Lung (tissue), 11 donors: ENCODE measurements at regions not wholly inside any gene's neighbourhood (a gene's known extent, or its start where the extent isn't known, plus 50 kb on each side); places are given as distances from the start of the nearest gene placed in this dataset.

Source experiments
- ATAC-seq: fragments of 200-7000 bp; cut with Tn5 transposase; one replicate; pipeline ENCODE4 v1.9.1; 2020; ENCODE audit warnings: moderate number of reproducible peaks; ENCODE audit not compliant: insufficient read depth, low FRiP score
- DNase-seq, 3 donors: peaks; one replicate each; pipeline ENCODE4 v3.0.0-alpha.2; 2013 to 2017
- H3K27ac ChIP-seq, 2 donors: one replicate each; pipeline ENCODE4 v1.5.1; 2013; ENCODE audit warnings: mild to moderate bottlenecking in 2 of 2, moderate library complexity in 2 of 2, control low read depth in 1 of 2, inconsistent platforms in 1 of 2, low read depth in 1 of 2, low read length in 1 of 2
- H3K27me3 ChIP-seq, 3 donors: one replicate each; pipeline ENCODE4 v1.5.1; 2013; ENCODE audit warnings: low read length in 2 of 3; ENCODE audit not compliant: control insufficient read depth in 3 of 3, insufficient read depth in 3 of 3
- H3K36me3 ChIP-seq, 4 donors: one replicate each; pipeline ENCODE4 v1.5.1; 2013; ENCODE audit warnings: low read length in 4 of 4, mild to moderate bottlenecking in 1 of 4, moderate library complexity in 1 of 4; ENCODE audit not compliant: control insufficient read depth in 4 of 4, insufficient read depth in 4 of 4
- H3K4me1 ChIP-seq, 5 donors: one replicate each; pipeline ENCODE4 v1.5.1; 2013; ENCODE audit warnings: low read length in 5 of 5, mild to moderate bottlenecking in 2 of 5, moderate library complexity in 1 of 5; ENCODE audit not compliant: control insufficient read depth in 5 of 5, insufficient read depth in 5 of 5
- H3K4me3 ChIP-seq: one replicate; pipeline ENCODE4 v1.5.1; 2013; ENCODE audit warnings: mild to moderate bottlenecking, control low read depth, moderate library complexity
- H3K9ac ChIP-seq, 2 donors: one replicate each; pipeline ENCODE4 v1.5.1; 2013; ENCODE audit warnings: low read length in 2 of 2, control low read depth in 1 of 2; ENCODE audit not compliant: insufficient read depth in 1 of 2
- H3K9me3 ChIP-seq, 4 donors: one replicate each; pipeline ENCODE4 v1.5.1; 2013; ENCODE audit warnings: low read length in 3 of 4, mild to moderate bottlenecking in 1 of 4, moderate library complexity in 1 of 4; ENCODE audit not compliant: control insufficient read depth in 4 of 4, insufficient read depth in 3 of 4
- WGBS, 2 donors: extraction: QIAGEN DNeasy Blood & Tissue Kit; methylation state at CpG; one replicate each; pipeline ENCODE4 v1.1.7; 2013; 5-methylcytosine and 5-hydroxymethylcytosine counted together
- TF ChIP-seq, protein P1 (sequence below): IDR thresholded peaks from 2 replicates; pipeline ENCODE4 v1.5.1; 2012; ENCODE audit warnings: mild to moderate bottlenecking; ENCODE audit errors: control extremely low read depth, extremely low read depth
- donor health status: control.
- donor health status: control.
- donor health status: Bipolar disorder and iron deficiency.
- donor health status: healthy.
- donor health status: DM: yes; HTN: yes; CAD: no.

DNA sequence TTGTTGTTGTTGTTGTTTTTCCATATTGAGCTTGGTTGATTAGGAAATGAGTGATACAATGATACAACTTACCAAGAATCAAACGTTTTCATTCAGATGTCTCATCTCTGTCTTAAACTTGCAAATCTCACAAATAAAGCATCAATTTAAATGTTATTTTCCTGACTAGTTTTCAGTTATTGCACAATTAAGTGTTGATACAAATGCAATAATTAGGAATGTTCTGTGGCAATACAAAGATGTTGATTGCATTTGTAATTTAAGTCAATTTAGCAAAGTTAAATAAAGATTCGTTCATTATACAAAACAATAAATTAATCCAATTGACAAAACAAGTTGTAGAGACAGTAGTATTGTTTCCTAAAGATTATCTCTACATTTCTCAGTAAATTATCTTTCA, 392.3 kb upstream of the ZNF804A start:
- Histone ChIP-seq H3K4me3 (no peak overlapping the region), H3K9ac (no peak overlapping the region), H3K27me3 (no peaks in the 10 kb centered on the region), H3K27ac (no peak overlapping the region), H3K36me3 (no peaks in the 10 kb centered on the region), H3K9me3 (no peaks in the 10 kb centered on the region), H3K4me1 (no peaks in the 10 kb centered on the region)
- ATAC-seq, result no peak
- no peak for DNase-seq
- TF ChIP-seq, protein P1, sequence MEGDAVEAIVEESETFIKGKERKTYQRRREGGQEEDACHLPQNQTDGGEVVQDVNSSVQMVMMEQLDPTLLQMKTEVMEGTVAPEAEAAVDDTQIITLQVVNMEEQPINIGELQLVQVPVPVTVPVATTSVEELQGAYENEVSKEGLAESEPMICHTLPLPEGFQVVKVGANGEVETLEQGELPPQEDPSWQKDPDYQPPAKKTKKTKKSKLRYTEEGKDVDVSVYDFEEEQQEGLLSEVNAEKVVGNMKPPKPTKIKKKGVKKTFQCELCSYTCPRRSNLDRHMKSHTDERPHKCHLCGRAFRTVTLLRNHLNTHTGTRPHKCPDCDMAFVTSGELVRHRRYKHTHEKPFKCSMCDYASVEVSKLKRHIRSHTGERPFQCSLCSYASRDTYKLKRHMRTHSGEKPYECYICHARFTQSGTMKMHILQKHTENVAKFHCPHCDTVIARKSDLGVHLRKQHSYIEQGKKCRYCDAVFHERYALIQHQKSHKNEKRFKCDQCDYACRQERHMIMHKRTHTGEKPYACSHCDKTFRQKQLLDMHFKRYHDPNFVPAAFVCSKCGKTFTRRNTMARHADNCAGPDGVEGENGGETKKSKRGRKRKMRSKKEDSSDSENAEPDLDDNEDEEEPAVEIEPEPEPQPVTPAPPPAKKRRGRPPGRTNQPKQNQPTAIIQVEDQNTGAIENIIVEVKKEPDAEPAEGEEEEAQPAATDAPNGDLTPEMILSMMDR, result no peak
- 75 to 82% methylated on average over 2 of the region's 2 CpGs for WGBS, 2 donors

DNA sequence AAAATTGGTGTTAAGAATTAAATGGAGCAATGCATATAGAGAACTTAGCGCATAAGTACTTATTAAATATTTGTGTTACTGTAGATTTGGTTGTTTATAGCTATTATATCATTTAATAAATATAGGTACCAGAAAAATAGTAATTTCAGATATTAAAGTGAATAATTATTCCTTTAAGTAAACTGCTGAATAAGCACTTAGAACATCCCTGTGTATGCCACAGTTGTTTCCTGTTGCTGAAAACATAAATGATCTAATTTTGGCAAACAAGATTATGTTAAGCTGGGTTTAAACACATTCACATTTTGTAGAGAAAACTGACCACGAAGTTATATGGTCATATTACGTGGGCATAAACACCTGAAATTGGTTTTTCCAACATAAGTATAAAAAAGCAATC, 388.0 kb upstream of the ZNF804A start:
- H3K4me1 ChIP-seq, result no peaks in the 10 kb centered on the region
- WGBS, 2 donors, result 82 to 85% methylated on average over 3 of the region's 3 CpGs
- H3K27ac ChIP-seq, result no peak overlapping the region
- TF ChIP-seq, protein P1, result no peak
- H3K9ac ChIP-seq, result no peak overlapping the region
- ATAC-seq, result no peak
- peaks cover 0 to 2% (median 0%) of the 10 kb centered on the region in 4 donors for H3K9me3 ChIP-seq
- H3K27me3 ChIP-seq, result no peaks in the 10 kb centered on the region
- no peaks in the 10 kb centered on the region for H3K36me3 ChIP-seq
- H3K4me3 ChIP-seq, result no peak overlapping the region
- DNase-seq, result no peak

DNA sequence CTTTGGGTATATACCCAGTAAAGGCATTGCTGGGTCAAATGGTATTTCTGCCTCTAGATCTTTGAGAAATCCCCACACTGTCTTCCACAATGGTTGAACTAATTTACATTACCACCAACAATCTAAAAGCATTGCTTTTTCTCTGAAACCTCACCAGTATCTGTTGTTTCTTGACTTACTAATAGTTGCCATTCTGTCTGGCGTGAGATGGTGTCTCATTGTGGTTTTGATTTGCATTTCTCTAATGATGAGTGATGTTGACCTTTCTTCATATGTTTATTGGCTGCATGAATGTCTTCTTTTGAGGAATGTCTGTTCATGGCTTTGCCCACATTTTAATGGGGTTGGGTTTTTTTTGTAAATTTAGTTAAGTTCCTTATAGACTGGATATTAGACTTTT, 382.6 kb upstream of the ZNF804A start:
- DNase-seq, result no peak
- no peaks in the 10 kb centered on the region for H3K27me3 ChIP-seq
- no peak overlapping the region for H3K4me3 ChIP-seq
- no peaks in the 10 kb centered on the region for H3K4me1 ChIP-seq
- H3K9me3 ChIP-seq, result peaks cover 0 to 3% (median 0%) of the 10 kb centered on the region in 4 donors
- no peak overlapping the region for H3K27ac ChIP-seq
- TF ChIP-seq, protein P1, result no peak
- ATAC-seq, result no peak
- WGBS, 2 donors, result 89 to 96% methylated on average over 1 of the region's 1 CpG
- no peak overlapping the region for H3K9ac ChIP-seq
- H3K36me3 ChIP-seq, result no peaks in the 10 kb centered on the region

DNA sequence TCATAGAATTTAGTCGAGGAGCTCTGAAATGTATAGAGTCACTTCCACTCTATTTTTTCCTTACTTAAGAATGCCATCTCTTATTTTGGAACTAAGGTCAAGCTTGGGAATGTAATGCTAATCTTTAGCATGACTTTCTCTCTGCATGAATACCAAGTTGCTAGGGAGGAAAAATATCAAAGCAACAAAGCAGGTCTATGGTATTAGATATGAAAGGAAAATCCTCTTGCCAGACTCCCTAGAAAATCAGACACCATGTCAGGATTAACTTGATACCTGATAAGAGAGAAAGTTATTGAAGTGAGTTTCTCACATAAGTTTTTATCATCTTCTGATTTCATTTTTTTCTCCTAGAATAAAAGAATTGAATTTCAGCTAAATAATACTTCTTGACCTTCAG, 341.7 kb upstream of the ZNF804A start:
- no peak overlapping the region for H3K9ac ChIP-seq
- ATAC-seq (no peak), DNase-seq (no peak)
- H3K9me3 ChIP-seq, result peaks cover 0 to 2% (median 0%) of the 10 kb centered on the region in 4 donors
- H3K27ac ChIP-seq, result no peak overlapping the region
- no peaks in the 10 kb centered on the region for H3K36me3 ChIP-seq
- TF ChIP-seq, protein P1, result no peak
- no peak overlapping the region for H3K4me3 ChIP-seq
- H3K27me3 ChIP-seq, result no peaks in the 10 kb centered on the region
- no peaks in the 10 kb centered on the region for H3K4me1 ChIP-seq
- 70% methylated on average over 1 of the region's 1 CpG for WGBS, 2 donors
